Raji (cell line): ENCODE measurements at regions not wholly inside any gene's neighbourhood (a gene's known extent, or its start where the extent isn't known, plus 50 kb on each side); places are given as distances from the start of the nearest gene placed in this dataset.

ENCODE experiments used
- POLR2A ChIP-seq: IDR thresholded peaks from 2 replicates; pipeline ENCODE4 v1.6.1; 2011; ENCODE audit warnings: low read depth, low read length, control low read depth; ENCODE audit not compliant: insufficient read depth

- no peak for TF ChIP-seq POLR2A
Measured at GRCh38 chr17:33745047-33745760, 452.1 kb upstream of the ASIC2 start.

- TF ChIP-seq POLR2A: no peak
Measured at GRCh38 chr17:33749171-33749570, 456.1 kb upstream of the ASIC2 start.

DNA sequence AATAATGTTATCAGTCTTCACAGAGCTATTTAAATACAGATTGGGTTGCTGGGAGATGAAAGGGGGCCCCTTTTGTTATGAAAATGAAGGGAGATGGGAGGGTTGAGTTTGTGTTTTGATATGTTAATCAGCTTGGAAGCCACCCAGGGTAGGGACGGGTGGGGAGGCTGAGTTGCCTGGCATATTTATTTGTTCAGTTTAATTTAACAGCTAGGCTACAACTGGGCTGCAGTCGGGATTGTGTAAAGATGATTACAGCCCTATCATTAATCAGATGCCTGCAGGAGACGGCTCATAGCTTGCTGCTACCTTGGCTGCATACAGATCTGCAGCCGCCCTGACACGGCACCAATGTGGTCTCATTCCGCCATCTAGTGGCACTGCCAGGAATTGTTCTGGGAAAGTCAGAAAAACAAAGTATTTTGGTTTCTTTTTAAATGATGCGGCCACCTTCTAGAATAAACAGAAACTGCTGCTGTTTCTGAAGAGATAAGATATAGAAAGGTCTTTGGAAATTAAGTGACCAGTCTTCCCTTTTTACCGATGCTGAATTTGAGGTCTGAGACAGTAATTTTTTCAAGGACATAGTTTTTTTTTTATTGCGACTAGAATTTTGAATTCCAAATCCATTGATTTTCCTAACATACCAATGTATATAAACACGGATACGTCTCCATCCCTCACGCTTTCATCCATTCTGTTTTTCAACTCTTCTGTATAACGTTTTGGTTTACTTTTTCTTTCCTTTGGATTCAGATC is 458.0 kb upstream of the ASIC2 start:
- TF ChIP-seq POLR2A: no peak

DNA sequence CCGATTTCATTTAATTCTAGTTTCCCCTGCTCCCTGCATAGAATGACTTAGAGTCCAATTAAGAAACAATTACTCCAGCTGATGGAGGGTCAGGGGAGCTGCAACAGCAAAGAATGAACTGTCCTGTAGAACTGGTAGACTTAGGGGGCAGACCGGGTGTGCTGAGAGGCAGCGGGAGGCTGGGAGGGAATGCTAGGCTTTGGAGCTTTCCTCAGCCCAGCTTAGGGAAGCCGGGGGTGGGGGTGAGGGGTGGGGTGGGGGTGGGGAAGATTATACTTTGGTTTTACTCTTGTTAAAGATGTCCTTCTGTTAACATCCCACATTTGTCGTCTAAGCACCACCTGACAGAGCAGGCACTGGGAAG is 458.6 kb upstream of the ASIC2 start:
- no peak for TF ChIP-seq POLR2A

GRCh38 chr17:33753452-33753851 is 460.4 kb upstream of the ASIC2 start:
- TF ChIP-seq POLR2A: no peak

DNA sequence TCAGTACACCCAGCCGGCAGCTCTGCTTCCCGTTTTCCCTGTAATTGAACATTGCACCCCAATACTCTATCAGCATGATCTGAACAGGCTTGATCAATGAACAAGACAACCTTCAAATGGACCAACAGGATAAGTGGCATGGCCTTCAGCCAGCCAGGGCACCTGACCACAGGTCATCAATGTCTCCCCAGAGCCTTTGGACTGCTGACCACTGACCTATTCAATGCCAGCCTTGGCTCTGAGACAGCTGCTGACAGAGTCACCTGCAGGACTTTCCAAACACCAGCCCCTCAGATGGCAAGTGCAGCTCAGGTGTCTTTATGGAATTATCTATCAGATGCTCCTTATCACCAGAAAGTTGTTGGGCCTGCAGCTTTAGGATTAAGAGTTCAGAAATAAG is 462.9 kb upstream of the ASIC2 start:
- TF ChIP-seq POLR2A: no peak

DNA sequence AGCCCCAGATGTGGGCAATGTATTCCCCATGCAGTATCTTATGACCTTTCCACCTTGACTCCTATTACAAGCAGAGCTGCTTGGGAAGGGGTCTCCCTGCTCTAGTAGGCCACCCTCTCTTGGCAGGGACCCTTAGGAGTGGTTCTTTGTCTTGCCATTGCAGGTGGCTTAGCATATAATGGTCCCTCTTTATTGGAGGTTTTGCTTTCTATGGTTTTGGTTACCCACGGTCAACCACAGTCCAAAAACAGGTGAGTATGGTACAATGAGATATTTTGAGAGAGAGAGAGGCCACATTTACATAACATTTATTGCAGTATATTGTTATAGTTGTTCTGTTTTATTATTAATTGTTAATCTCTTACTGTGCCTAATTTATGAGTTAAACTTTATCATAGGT is 472.8 kb upstream of the ASIC2 start:
- no peak for TF ChIP-seq POLR2A

DNA sequence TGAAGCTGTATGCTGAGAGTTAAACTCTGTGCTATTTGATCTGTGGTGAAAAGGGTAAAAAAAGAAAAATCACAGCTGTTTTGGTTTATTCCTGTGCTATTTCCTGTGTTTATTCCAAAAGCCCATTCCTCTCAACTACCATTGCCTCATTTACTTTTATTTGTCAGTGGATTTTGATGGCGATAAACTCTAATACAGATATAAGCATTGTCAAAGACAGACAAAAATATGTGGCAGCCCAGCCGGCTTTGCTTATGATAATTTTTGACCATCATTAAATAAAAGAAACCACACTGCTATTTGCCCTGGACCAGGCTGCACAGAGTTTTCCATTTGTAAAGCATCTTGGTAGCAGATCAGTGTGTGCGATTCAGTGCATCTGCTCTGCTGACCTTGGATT is 473.6 kb upstream of the ASIC2 start:
- no peak for TF ChIP-seq POLR2A

DNA sequence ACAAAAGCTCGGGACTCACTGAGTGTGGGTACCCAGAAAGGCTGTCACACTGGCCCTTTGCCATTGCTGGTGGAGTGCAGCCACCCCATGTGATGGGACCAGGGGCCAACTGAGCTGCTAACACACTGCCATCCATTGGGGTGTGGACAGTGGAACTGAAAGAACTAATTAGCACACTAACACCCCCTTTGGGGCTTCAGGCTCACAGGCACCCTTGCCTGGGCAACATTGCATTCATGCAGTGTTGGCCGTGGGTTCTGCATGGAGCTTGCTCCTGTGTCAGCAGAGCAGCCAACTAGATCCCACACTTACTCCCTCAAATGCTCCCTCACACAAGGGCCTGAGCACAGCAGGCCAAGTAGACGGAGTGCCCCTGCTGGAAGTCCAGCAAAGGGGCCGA is 476.0 kb upstream of the ASIC2 start:
- TF ChIP-seq POLR2A: no peak

DNA sequence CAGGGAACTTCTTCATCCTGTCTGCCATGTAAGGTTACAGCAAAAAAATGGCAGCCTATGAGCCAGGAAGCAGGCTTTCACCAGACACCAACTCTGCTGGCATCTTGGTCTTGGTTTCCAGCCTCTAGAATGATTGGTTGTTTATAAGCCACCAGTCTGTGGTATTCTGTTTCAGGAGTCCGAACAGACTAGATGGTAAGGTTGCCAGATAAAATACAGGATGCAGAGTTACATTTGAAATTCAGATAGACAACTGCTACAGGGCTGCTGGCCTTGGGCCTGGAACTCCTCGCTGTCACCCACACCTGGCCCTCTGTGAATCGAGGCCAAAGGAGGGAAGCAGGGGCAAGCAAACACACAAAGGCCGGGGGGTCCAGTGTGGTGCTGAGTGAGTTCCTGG is 478.8 kb upstream of the CCL2 start:
- TF ChIP-seq POLR2A: no peak

DNA sequence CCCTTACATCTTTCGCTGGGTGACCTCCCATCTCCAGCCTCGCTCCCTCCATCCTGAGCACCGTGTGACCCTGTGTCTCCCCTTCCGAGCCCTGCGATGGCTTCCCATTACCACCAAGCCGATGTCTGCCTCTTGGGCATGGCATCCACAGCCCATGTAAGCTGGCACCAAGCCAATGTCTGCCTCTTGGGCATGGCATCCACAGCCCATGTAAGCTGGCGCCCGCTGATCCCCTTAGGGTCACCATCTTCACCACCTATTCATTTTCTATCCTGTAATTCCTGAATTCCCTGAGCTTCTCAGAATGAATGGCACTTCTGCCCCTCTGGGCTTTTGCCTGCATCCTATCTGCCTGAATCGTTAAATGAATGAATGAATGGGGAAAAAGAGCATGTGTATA is 478.2 kb upstream of the CCL2 start:
- TF ChIP-seq POLR2A: no peak

DNA sequence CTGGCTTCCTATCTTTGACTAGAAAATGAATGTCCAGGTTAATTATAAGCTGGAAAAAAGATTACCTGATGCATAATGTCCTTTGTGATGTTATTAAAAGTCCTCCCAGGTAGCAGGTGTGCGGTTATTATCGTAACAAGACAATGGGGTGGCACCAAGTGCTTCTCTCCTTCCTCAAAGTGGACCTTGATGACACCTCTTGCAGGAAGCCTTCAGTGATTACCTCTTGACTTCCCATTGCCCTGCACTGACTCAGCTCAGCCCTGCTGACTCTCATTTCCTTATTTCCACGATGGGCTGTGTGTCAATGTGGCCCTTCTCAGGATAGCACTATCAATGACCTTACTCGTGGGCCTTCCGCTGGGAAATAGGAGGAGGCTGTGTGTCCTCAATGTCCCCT is 477.4 kb upstream of the CCL2 start:
- TF ChIP-seq POLR2A: no peak

- no peak for TF ChIP-seq POLR2A
Measured at GRCh38 chr17:33778505-33779233, 476.4 kb upstream of the CCL2 start.

DNA sequence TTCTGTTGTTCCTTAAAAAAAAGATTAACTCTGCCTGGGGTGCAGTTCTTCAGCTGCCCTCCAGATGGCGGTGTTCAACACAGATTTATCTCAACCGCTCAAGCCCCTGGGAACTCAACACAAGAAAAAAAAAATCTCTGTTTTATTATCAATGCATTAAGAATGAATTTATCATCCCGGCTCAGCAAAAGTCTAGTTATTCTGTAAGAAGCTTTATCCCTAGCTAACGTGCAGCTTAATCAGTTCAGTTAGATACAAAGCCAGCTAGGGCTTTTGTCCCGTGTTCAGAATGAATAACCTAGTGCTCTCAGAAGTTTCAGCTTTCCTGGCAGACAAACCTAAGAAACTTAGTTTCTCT is 475.9 kb upstream of the CCL2 start:
- no peak for TF ChIP-seq POLR2A

DNA sequence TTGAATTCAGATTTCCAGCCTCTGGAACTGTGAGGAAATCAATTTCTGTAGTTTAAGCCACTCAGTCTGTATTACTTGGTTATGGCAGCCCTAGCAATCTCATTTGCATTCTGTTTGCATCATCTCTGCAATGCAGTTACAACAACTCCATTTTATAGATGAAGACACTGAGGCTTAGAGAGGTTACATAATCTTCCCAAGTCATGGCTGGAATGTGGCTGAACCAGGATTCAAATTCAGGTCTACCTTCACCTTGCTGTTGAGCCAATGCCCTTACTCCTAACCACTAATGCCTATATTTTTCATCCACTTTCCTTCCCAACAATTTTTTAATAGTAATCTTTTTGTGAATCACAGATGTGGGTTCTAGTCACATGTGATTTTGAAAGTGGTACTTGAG is 469.8 kb upstream of the CCL2 start:
- TF ChIP-seq POLR2A: no peak

DNA sequence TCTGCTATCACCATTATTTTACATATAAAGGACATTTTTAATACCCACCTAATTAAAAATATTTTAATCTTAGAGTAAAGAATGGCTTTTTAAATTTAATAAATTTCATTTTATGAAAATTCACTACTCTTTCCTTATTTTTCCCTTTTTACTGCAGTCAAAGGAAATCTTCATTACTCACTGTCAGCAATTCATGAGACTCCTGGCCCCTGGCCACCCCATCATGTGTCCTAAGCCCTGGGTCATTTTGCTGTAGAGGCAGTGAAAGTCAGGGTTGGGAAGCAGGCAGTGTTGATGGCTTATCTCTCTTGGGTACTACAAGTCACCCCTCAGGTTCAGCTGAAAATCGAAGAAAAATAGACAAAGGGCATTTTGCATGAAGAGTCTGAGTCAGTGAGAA is 468.6 kb upstream of the CCL2 start:
- no peak for TF ChIP-seq POLR2A
